B cell (primary cell): ENCODE measurements at regions not wholly inside any gene's neighbourhood (a gene's known extent, or its start where the extent isn't known, plus 50 kb on each side); places are given as distances from the start of the nearest gene placed in this dataset.

Source experiments
- ATAC-seq: fragments of 200-7000 bp; cut with Tn5 transposase; one replicate; pipeline ENCODE4 v1.10.0; 2021; ENCODE audit warnings: low read depth, mild to moderate bottlenecking, moderate number of reproducible peaks, moderate library complexity
- CTCF ChIA-PET: fragments of 350-600 bp; sonication (Branson Sonifier 250); formaldehyde crosslinking; loops from one replicate; lab custom pipeline; 2021; ENCODE audit warnings: antibody characterized with exemption, inconsistent platforms; lab: Charles Lee
- POLR2A ChIA-PET: fragments of 350-600 bp; sonication (Branson Sonifier 250); formaldehyde crosslinking; loops from one replicate; lab custom pipeline; 2021; ENCODE audit warnings: antibody characterized with exemption; lab: Charles Lee
- DNase-seq: peaks from one replicate; pipeline ENCODE4 v3.0.0; 2013
- H2AFZ ChIP-seq: 2 replicates; pipeline ENCODE4 v1.6.1; 2012; ENCODE audit warnings: mild to moderate bottlenecking, low read depth, low read length; ENCODE audit not compliant: insufficient read depth, poor library complexity, severe bottlenecking
- H3K27ac ChIP-seq, 2 donors: 1 replicate in 1 of 2; 2 replicates in 1 of 2; pipeline ENCODE4 v1.5.1; 2012 to 2013; ENCODE audit warnings: low read length in 2 of 2, mild to moderate bottlenecking in 2 of 2, moderate library complexity in 1 of 2
- H3K27me3 ChIP-seq, 4 experiments: fragments of 200-600 bp in 1 of 4; sonication (generic) in 1 of 4; replicated peaks in 1 of 4; 1 replicate in 2 of 4; 2 replicates in 2 of 4; pipeline versions ENCODE4 v1.6.1 to v1.7.0; 2013 to 2016; ENCODE audit warnings: low read length in 3 of 4, mild to moderate bottlenecking in 2 of 4, mixed read lengths in 1 of 4, moderate library complexity in 1 of 4; ENCODE audit not compliant: insufficient read depth in 4 of 4, control insufficient read depth in 3 of 4; ENCODE audit errors: control extremely low read depth in 1 of 4
- H3K36me3 ChIP-seq, 2 experiments: replicated peaks in 1 of 2; 1 replicate in 1 of 2; 2 replicates in 1 of 2; pipeline versions ENCODE4 v1.6.1 to v1.7.1; 2013; ENCODE audit warnings: low read length in 1 of 2; ENCODE audit not compliant: insufficient read depth in 2 of 2, control insufficient read depth in 1 of 2; ENCODE audit errors: control extremely low read depth in 1 of 2, extremely low read depth in 1 of 2
- H3K4me1 ChIP-seq, 2 donors: fragments of 200-600 bp in 1 of 2; sonication (generic) in 1 of 2; 1 replicate in 1 of 2; 2 replicates in 1 of 2; pipeline versions ENCODE4 v1.5.1 to v1.6.1; 2013 to 2017; ENCODE audit warnings: low read length in 2 of 2; ENCODE audit not compliant: control insufficient read depth in 2 of 2, insufficient read depth in 2 of 2
- H3K4me2 ChIP-seq: replicated peaks from 2 replicates; pipeline ENCODE3; 2012; ENCODE audit warnings: mild to moderate bottlenecking, low read depth, low read length; ENCODE audit not compliant: poor library complexity, severe bottlenecking
- H3K4me3 ChIP-seq, 5 experiments: fragments of 200-600 bp in 1 of 5; sonication (generic) in 1 of 5; 1 replicate in 3 of 5; 2 replicates in 2 of 5; pipeline versions ENCODE4 v1.5.1 to v1.7.0; 2011 to 2016; ENCODE audit warnings: low read length in 4 of 5, mild to moderate bottlenecking in 4 of 5, low read depth in 2 of 5, control low read depth in 1 of 5, moderate library complexity in 1 of 5; ENCODE audit not compliant: insufficient read depth in 1 of 5; ENCODE audit errors: control extremely low read depth in 1 of 5, extremely low read depth in 1 of 5
- H3K79me2 ChIP-seq: fragments of 200-600 bp; sonication (generic); one replicate; pipeline ENCODE4 v1.6.0; 2016; ENCODE audit warnings: low read length; ENCODE audit not compliant: control insufficient read depth, insufficient read depth
- H3K9ac ChIP-seq: fragments of 200-600 bp; sonication (generic); 2 replicates; pipeline ENCODE4 v1.6.1; 2017; ENCODE audit warnings: mild to moderate bottlenecking, low read length, moderate library complexity
- H3K9me3 ChIP-seq, 3 donors: one replicate each; pipeline versions ENCODE4 v1.6.1 to v1.7.1; 2013; ENCODE audit warnings: low read length in 2 of 3; ENCODE audit not compliant: control insufficient read depth in 2 of 3, insufficient read depth in 1 of 3; ENCODE audit errors: control extremely low read depth in 1 of 3
- H4K20me1 ChIP-seq: 2 replicates; pipeline ENCODE4 v1.6.0; 2012; ENCODE audit warnings: mild to moderate bottlenecking, low read length; ENCODE audit not compliant: insufficient read depth, control insufficient read depth, poor library complexity, severe bottlenecking
- H3K27ac Mint-ChIP-seq: one replicate; pipeline ENCODE4 v1.8.0; 2021; ENCODE audit warnings: mixed read lengths
- H3K27me3 Mint-ChIP-seq: one replicate; pipeline ENCODE4 v1.8.0; 2021; ENCODE audit warnings: mixed read lengths
- H3K4me1 Mint-ChIP-seq: one replicate; pipeline ENCODE4 v1.8.0; 2021; ENCODE audit warnings: mixed read lengths
- H3K4me3 Mint-ChIP-seq: one replicate; pipeline ENCODE4 v1.8.0; 2021; ENCODE audit warnings: mixed read lengths
- H3K9me3 Mint-ChIP-seq: one replicate; pipeline ENCODE4 v1.8.0; 2022; ENCODE audit warnings: mixed read lengths; ENCODE audit not compliant: insufficient read depth
- CTCF ChIP-seq: fragments of 200-600 bp; IDR thresholded peaks from one replicate; pipeline ENCODE4 v1.8.0; 2022; ENCODE audit warnings: antibody characterized with exemption, mild to moderate bottlenecking
- EZH2 ChIP-seq: IDR thresholded peaks from 2 replicates; pipeline ENCODE4 v1.6.1; 2012; ENCODE audit warnings: borderline replicate concordance, low read depth, mild to moderate bottlenecking, moderate library complexity, low read length; ENCODE audit not compliant: insufficient read depth, poor library complexity, severe bottlenecking
- WGBS: methylation state at CpG from one replicate; pipeline ENCODE4 v1.1.5; 2013; ENCODE audit warnings: missing lambda C conversion rate; ENCODE audit not compliant: insufficient coverage; 5-methylcytosine and 5-hydroxymethylcytosine counted together
- intact Hi-C: fragments of 100-400 bp; cut with micrococcal nuclease; formaldehyde crosslinking; loops from one replicate; pipeline ENCODE4 v1.10.0; 2022

DNA sequence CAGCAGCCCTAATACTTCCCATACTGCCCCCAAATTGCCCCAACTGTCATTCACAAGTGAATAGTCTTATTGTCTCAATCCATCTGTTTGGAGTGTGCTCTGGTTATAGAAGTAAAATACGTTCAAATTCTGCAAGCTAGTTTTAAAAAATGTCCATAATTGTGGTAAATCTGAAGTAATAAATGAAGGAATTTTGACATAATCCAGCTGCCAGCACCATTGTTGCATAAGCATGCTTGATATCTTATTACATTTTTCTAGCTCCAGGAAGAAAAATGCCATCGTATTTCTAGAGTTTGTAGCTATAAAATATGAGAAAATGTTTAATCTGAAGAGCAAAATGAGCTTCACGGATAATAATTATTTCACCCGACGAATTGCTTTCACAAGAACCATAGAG is 664.7 kb downstream of the RFPL4B start:
- H3K4me3 ChIP-seq = no peak overlapping the region
- H3K9me3 ChIP-seq = no peaks in the 10 kb centered on the region
- Mint-ChIP-seq H3K9me3 (no peaks in the 10 kb centered on the region), H3K4me3 (no peak overlapping the region), H3K27ac (no peak overlapping the region), H3K27me3 (peaks cover 3% of the 10 kb centered on the region), H3K4me1 (no peaks in the 10 kb centered on the region)
- no peak for TF ChIP-seq EZH2
- TF ChIP-seq CTCF = no peak
- no peak overlapping the region for H3K4me2 ChIP-seq
- no peaks in the 10 kb centered on the region for H3K79me2 ChIP-seq
- ChIA-PET CTCF (no interaction called here), POLR2A (no interaction called here)
- no peak for DNase-seq
- no peaks in the 10 kb centered on the region for H3K4me1 ChIP-seq
- intact Hi-C loops = no loop called here
- no peaks in the 10 kb centered on the region for H3K36me3 ChIP-seq
- no peaks in the 10 kb centered on the region for H3K27me3 ChIP-seq
- ATAC-seq = no peak
- WGBS = no CpG with 5 or more reads among the region's 5 CpGs
- no peaks in the 10 kb centered on the region for H4K20me1 ChIP-seq
- H3K27ac ChIP-seq = no peak overlapping the region
- no peak overlapping the region for H2AFZ ChIP-seq
- H3K9ac ChIP-seq = no peak overlapping the region

DNA sequence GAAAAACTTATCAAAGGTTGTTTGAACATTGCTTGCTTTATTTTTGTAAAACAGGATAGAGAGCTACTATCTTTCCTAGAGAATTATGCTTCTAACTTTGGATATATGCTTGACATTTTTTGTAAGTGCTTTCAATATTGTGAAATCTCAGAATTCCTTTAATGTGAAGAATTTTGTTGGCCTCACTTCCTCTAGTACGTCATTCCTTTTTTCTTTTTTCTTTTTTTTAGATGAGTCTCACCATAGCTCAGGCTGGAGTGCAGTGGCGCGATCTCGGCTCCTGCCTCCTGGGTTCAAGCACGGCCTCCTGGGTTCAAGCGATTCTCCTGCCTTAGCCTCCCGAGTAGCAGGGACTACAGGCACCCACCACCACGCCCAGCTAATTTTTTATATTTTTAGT is 668.1 kb downstream of the RFPL4B start:
- Histone ChIP-seq H4K20me1 (no peaks in the 10 kb centered on the region), H3K4me1 (no peaks in the 10 kb centered on the region), H3K79me2 (no peaks in the 10 kb centered on the region), H3K4me2 (no peak overlapping the region), H3K9me3 (no peaks in the 10 kb centered on the region), H3K4me3 (no peak overlapping the region), H3K36me3 (no peaks in the 10 kb centered on the region), H3K27ac (no peak overlapping the region), H3K27me3 (no peaks in the 10 kb centered on the region), H3K9ac (no peak overlapping the region), H2AFZ (no peak overlapping the region)
- DNase-seq = no peak
- TF ChIP-seq EZH2 (no peak), CTCF (no peak)
- Mint-ChIP-seq H3K27ac (no peak overlapping the region), H3K4me3 (no peak overlapping the region), H3K9me3 (no peaks in the 10 kb centered on the region), H3K27me3 (peaks cover 3% of the 10 kb centered on the region), H3K4me1 (no peaks in the 10 kb centered on the region)
- intact Hi-C loops = no loop called here
- CTCF ChIA-PET = no interaction called here
- ATAC-seq = no peak
- POLR2A ChIA-PET = no interaction called here
- 60% methylated on average over 3 of the region's 8 CpGs for WGBS
